Ovary (tissue), 3 donors: ENCODE measurements at regions not wholly inside any gene's neighbourhood (a gene's known extent, or its start where the extent isn't known, plus 50 kb on each side); places are given as distances from the start of the nearest gene placed in this dataset.

Source experiments
- POLR2A ChIP-seq: fragments of 450-650 bp; IDR thresholded peaks from one replicate; pipeline ENCODE4 v1.6.1; 2017; ENCODE audit warnings: antibody characterized with exemption, mild to moderate bottlenecking, moderate library complexity
- TF ChIP-seq, protein P1 (sequence below), 3 donors: fragments of 450-650 bp in 2 of 3; fragments of 200-600 bp in 1 of 3; IDR thresholded peaks; one replicate each; pipeline versions ENCODE4 v1.5.1 to v1.8.0; 2016 to 2022; ENCODE audit warnings: antibody characterized with exemption in 3 of 3, mild to moderate bottlenecking in 1 of 3
- donor health status: DM: no; HTN: no; CAD: no.

DNA sequence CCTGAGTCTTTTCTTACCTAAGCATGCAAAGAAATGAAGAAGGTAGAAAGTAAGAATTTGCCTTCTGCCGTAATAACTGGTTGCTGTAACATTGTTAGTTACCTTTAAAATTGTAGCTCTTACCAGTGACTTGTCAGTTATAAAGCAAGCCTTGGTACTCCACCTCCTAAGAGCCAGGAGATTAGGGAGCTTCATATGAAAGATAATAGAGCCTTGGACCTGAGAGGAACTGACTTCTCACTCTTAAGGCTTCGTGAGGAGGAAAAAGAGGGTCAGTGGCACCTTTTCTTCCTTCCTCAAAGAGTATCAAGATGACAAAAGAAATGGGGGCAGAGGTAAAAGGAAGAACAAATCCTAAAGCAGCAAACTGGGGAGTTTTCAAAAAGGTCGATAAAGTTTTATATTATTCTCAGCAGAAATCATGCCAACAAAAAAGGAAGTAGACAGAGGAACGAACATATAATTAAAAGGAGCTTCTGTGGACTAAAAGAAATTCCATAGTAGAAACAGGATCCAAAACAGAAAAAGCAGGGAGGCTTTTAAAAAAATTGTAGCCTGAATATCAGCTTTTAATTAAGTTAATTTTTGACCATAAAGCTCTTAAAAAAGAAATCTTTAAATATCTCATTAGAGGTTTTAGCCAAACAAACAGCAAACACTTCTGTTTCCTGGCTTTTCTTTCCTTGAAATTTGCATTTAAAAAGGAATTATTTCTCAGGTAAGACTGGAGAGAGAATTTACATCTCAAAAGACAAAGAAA is 847.1 kb upstream of the ALCAM start:
- TF ChIP-seq, protein P1, sequence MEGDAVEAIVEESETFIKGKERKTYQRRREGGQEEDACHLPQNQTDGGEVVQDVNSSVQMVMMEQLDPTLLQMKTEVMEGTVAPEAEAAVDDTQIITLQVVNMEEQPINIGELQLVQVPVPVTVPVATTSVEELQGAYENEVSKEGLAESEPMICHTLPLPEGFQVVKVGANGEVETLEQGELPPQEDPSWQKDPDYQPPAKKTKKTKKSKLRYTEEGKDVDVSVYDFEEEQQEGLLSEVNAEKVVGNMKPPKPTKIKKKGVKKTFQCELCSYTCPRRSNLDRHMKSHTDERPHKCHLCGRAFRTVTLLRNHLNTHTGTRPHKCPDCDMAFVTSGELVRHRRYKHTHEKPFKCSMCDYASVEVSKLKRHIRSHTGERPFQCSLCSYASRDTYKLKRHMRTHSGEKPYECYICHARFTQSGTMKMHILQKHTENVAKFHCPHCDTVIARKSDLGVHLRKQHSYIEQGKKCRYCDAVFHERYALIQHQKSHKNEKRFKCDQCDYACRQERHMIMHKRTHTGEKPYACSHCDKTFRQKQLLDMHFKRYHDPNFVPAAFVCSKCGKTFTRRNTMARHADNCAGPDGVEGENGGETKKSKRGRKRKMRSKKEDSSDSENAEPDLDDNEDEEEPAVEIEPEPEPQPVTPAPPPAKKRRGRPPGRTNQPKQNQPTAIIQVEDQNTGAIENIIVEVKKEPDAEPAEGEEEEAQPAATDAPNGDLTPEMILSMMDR (IDR thresholded peaks at IDR 0.05), result no peak
- no peak for TF ChIP-seq POLR2A
